GM18951 (cell line): ENCODE measurements at regions not wholly inside any gene's neighbourhood (a gene's known extent, or its start where the extent isn't known, plus 50 kb on each side); places are given as distances from the start of the nearest gene placed in this dataset.
"Not testable (repeated sequence)": the region's sequence is repeated elsewhere in the genome, so short reads cannot be mapped to it uniquely, and the experiment has no call there.

Experiments
- POLR2A ChIP-seq: IDR thresholded peaks from 4 replicates; pipeline ENCODE4 v1.6.1; 2011; ENCODE audit warnings: mild to moderate bottlenecking; ENCODE audit not compliant: insufficient read length, insufficient read depth; ENCODE audit errors: extremely low read depth
- in situ Hi-C: fragments of 300-500 bp; cut with MboI; formaldehyde crosslinking; loops from one replicate; pipeline ENCODE4 v1.12.0; 2022; ENCODE audit warnings: low sequenced_read_pairs, mixed read lengths, inconsistent platforms; ENCODE audit not compliant: unreplicated experiment

DNA sequence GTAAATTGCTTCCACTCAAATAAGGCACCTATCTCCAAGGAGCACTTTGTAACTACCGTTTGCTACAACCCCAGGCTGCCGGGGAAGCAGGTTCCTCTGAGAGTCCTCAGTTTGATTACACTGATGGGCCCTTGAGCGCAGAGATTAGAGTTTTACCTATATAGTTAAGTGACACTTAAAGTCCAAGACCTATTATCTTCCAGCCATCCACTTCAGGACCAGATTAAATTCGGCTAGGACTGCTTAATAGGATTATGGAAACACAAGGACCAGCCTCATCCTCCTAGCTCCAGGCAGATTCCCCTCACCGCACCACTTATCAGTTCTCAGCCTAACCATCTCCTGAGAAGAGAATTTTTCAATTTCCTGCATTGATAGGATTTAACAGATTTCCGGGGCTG lies 64.7 kb upstream of the TIAM2 start:
- no peak for TF ChIP-seq POLR2A
- in situ Hi-C loops = loop anchor here (5.0 kb wide), 1 partner anchor 322 kb away; no protein-coding TSS in a partner anchor

GRCh38 chr6:154931711-154932424 lies 63.2 kb upstream of the TIAM2 start:
- TF ChIP-seq POLR2A = no peak
- in situ Hi-C loops = loop anchor here (5.0 kb wide), 1 partner anchor 320 kb away; no protein-coding TSS in a partner anchor

GRCh38 chr6:154932515-154933027 lies 62.5 kb upstream of the TIAM2 start:
- in situ Hi-C loops = loop anchor here (5.0 kb wide), 1 partner anchor 320 kb away; no protein-coding TSS in a partner anchor
- no peak for TF ChIP-seq POLR2A

DNA sequence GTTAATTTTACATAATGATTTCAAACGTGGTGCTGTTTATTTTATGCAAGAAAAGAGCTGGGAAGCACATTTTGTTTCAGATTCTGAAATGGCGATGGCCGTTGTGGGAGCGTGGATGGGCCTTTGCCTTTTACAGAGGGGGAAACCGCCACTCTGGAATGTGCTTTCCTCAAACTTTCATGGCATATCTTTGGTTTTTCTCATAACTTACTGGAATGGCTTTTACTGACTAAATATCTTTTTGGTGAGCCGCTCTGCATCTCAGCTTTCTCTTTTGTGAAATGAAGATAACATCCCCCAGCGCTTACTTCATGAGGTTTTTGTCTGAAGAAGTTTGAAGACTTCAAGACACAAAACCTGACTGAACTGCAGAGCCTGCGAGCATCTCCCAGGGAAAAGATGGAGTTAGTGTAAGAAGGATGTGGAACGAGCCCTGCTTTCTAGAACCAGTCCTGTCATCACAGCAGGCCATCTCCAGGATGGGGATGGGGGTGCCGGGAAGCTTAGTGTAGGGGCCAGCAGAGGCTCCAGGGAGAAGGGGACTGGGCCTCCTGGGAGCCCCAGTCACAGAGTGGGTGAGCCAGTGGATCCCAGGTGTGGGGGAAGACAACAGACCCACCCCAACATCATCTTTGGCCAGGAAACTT lies 61.8 kb upstream of the TIAM2 start:
- no peak for TF ChIP-seq POLR2A
- in situ Hi-C loops = loop anchor here (5.0 kb wide), 1 partner anchor 319 kb away; no protein-coding TSS in a partner anchor

GRCh38 chr6:154937306-154938220 lies 57.6 kb upstream of the TIAM2 start:
- in situ Hi-C loops = no loop called here
- TF ChIP-seq POLR2A = no peak

DNA sequence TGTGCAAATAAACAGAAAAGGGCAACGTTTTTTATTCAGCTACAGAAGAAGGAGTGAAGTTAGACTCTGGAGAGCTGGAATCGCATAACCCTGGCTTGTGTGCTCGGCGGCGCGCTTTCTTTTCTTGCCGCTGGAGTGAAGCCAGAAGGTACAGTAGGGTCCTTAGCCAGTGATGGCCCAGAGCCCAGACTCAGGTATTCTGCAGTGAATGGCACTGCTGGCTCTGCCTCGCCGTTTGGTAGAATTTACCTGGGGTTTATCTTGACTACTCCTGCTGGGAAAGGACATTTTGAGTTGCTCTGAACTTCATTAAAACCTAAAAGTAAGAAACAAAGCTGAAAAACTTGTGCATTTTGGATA lies 56.9 kb upstream of the TIAM2 start:
- TF ChIP-seq POLR2A = no peak
- in situ Hi-C loops = no loop called here

DNA sequence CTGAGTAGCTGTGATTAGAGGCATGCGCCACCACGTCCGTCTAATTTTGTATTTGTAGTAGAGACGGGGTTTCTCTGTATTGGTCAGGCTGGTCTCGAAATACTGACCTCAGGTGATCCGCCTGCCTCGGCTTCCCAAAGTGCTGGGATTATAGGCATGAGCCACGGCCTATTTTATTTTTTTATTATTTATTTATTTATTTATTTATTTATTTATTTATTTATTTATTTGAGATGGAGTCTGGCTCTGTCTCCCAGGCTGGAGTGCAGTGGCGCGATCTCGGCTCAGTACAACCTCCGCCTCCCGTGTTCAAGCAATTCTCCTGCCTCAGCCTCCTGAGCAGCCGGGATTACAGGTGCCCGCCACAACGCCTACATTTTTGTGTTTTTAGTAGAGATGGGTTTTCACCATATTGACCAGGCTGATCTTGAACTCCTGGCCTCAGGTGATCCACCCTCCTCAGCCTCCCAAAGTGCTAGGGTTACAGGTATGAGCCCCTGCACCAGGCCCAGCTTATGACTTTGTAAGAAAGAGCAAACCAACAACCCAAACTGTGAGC lies 56.3 kb upstream of the TIAM2 start:
- in situ Hi-C loops = not testable (repeated sequence)

- in situ Hi-C loops = no loop called here
- TF ChIP-seq POLR2A = no peak
Observed at GRCh38 chr6:154942770-154943169, 52.3 kb upstream of the TIAM2 start.

GRCh38 chr6:154945271-154945890 lies 49.7 kb upstream of the TIAM2 start:
- in situ Hi-C loops = no loop called here
- no peak for TF ChIP-seq POLR2A
